ENCODE measurements at regions not wholly inside any gene's neighbourhood (a gene's known extent, or its start where the extent isn't known, plus 50 kb on each side); places are given as distances from the start of the nearest gene placed in this dataset.
"Not testable (repeated sequence)": the region's sequence is repeated elsewhere in the genome, so short reads cannot be mapped to it uniquely, and the experiment has no call there.

DNA sequence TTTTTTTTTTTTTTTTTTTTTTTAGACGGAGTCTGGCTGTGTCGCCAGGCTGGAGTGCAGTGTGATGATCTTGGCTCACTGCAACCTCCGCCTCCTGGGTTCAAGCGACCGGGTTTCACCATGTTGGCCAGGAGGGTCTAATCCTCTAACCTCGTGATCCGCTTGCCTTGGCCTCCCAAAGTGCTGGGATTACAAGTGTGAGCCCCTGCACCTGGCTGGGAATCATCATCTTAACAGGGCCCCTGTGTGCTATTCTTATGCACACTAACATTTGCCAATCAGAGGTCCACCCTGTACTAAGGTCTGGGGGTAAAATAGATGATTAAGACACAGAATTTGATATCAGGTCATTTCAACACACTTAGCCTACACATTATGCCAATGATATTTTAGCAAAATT is 278.7 kb upstream of the CHRM3 start:
- no peak for DNase-seq (ENCODE audit: low read depth)

DNA sequence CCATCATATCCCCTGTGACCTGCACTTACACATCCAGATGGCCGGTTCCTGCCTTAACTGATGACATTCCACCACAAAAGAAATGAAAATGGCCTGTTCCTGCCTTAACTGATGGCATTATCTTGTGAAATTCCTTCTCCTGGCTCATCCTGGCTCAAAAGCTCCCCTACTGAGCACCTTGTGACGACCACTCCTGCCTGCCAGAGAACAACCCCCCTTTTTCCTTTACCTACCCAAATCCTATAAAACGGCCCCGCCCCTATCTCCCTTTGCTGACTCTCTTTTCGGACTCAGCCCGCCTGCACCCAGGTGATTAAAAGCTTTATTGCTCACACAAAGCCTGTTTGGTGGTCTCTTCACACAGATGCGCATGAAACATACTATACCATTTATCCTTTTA is 279.7 kb upstream of the CHRM3 start:
- not testable (repeated sequence) for DNase-seq (ENCODE audit: low read depth)

DNA sequence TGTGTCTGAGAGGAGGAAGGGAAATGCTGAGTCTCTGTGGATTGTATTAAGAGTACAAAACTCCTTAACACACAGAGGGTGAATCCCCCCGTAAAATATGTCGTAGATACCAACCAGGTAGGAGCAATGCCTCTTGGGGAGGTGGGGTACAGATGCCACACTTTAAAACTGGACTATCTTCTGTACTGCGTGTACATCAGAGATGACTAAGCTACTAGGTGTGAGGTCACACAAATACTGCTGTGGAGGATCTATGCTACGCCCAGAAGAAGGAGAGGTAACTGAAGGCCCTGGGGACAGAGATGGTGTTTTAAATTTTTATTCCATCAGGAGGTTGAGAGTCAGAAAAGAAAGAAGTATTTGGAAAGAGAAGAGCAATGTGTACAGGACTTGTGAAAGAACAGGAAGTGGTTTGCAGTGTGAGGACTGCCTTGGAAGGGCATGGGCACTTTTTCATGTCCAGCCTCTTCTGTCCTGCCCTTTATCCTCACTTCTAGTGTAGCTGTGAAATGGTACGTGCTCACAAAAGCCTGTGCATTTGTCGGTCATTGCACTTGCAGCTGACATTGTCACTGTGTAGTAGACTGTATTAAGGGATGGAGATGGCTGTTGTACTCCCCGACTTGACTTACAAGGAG is 287.8 kb upstream of the CHRM3 start:
- no peak for DNase-seq (ENCODE audit: low read depth)

DNA sequence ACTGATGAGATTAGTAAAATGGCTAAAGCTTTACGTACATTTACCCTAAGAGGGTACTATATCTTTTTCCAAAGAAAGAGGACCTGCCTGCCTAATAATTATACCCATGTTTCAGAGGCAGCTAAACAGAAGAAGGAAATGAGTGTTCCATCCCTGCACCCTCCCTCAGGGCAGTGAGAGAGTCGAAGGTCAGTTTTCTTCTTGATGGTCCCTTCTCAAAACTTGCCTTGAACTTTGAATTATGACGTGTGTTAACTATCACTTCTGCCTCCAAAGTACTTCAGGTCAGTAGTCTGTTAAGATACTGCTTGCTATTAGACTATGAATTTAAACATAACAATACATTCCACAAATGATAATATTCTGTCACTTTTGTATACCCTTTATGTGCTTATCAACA is 294.8 kb upstream of the CHRM3 start:
- DNase-seq (ENCODE audit: low read depth), result no peak

DNA sequence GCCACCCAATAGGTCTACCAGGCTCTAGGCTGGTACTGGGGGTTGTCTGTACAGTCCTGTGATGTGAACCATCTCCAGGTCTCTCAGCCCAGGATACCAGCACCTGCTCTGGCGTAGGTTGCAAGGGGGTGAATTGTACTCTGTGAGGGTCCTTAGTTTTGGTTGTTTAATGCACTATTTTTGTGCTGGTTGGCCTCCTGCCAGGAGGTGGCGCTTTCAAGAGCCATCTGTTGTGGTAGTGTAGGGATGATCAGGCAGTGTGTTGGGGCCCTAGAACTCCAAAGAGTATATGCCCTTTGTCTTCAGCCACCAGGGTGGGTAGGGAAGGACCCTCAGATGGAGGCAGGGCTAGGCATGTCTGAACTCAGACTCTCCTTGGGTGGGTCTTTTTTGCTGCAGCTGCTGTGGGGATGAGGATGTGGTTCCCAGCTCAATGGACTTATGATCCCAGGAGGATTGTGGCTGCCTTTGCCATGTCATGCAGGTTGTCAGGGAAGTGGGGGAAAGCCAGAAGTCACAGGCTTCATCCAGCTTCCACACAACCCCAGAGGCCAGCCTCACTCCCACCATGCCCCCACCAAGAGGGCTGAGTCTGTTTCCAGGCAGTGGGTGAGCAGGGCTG is 301.8 kb upstream of the CHRM3 start:
- DNase-seq (ENCODE audit: low read depth), result no peak

DNA sequence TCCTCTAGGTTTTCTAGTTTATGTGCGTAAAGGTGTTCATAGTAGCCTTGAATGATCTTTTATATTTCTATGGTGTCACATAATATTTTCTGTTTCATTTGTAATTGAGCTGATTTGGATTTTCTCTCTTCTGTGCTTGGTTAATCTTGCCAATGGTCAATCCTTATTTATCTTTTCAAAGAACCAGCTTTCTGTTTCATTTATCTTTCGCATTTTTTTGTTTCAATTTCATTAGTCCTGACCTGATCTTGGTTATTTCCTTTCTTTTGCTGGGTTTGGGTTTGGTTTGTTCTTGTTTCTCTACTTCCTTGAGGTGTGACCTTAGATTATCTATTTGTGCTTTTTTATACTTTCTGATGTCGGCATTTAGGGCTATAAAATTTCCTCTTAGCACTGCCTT is 304.4 kb upstream of the CHRM3 start:
- not testable (repeated sequence) for DNase-seq (ENCODE audit: low read depth)

DNA sequence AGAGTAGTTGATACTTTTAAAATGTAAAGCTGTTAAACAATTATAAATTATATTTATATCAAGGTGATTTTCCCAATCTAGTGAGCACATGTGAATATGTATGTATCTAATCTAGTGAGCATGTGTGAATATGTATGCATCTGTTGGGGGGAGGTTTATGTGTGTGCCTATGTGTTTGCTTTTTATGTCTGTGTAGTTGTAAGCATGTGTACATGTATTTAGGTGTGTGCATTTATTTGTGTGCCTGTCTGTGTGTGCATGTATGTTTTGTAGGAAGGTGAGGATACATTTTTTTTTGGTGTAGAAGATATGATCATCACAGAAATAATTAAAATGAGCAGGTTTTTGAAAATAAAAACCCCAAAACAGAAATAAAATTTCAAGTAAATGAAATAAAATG is 318.9 kb upstream of the CHRM3 start:
- no peak for DNase-seq (ENCODE audit: low read depth)

DNA sequence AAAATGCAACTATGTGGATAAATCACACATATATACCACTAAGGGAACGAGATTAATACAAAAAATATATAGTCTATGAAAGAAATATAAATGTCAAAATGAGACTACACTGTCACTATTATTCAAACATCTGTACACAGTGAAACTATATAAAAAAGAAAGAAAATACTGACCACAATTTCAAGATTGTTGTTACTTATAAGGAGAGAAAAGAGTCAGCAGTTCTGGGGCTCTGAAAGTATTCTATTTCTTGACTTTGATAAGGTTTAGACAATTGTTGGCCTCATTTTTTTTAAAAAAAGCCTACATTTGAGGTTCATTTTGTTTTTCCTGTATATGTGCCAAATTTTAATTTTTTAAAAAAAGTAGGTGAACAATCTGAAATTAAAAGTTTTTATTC is 319.3 kb upstream of the CHRM3 start:
- DNase-seq (ENCODE audit: low read depth), result no peak

DNA sequence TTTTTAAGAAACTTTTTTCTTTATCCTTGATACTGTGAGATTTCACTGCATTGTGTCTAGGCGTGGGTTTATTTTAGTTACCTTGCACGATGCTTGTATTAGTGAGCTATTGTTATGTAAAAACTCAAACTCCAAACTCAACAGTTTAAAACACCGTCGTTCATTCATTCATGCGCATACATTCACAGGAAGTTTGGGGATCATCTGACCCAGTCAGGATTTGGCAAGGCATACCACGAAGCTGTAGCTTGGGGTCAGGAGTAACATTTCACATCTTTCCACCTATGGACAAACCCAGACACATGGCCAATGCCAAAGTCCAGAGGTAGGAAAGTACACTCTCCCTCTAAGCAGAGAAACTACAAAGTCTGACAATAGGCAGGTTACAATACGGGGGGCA is 324.6 kb upstream of the CHRM3 start:
- DNase-seq (ENCODE audit: low read depth), result no peak

DNA sequence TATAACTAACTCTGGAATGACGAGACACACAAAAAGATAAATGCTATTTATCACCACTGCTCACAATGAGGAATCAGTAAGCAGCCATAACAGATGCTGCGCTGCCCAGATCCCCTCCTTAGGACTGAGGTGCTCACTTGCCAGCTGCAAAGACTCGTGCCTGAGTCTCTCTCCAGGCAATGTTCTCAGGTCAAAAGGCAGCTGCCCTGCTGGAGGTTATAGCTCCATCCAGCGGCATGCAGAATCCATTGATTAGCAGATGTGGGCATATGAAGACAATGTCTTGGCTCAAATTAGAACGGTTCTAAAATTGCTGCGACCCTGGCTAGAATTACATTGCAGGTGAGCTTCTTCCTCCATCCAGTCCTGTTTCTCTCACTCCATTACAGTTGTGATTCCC is 328.2 kb upstream of the CHRM3 start:
- no peak for DNase-seq (ENCODE audit: low read depth)

DNA sequence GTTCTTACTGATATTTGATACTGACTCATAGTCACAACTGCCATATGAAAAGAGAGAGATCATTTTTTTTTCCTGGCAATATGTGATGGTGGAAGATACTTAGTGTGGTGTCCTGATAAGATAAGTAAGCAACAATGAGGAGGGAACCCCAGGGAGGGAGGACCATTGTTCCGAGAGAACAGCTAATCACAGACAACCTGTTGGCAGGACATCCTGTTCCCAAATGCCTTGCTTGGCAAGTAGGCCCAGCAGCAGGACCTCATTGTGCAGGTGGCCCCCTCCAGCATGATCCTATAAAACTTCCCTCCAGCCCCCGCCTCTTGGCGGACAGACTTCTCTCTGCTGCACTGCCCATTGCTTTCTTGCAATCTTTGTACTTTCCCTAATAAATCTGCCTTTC is 329.4 kb upstream of the CHRM3 start:
- DNase-seq (ENCODE audit: low read depth), result no peak

DNA sequence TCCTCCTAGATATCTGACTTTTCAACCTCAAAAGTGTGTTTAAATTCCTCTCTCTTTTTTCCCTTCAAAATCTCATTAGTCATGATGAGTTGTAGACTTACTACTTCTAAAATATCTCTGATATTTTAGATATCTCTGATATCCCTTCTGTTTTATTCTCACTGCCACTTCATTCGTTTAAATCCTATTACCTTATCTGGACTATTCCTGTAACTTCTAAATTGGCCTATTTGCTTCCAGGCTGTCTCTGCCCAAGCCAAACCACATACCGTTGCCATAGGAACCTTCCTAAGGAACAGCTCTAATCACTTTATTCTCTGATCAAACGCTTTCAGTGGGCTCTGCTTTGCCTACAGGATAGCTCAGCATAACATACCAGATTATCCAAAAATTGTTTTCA is 333.1 kb upstream of the CHRM3 start:
- DNase-seq (ENCODE audit: low read depth), result no peak

DNA sequence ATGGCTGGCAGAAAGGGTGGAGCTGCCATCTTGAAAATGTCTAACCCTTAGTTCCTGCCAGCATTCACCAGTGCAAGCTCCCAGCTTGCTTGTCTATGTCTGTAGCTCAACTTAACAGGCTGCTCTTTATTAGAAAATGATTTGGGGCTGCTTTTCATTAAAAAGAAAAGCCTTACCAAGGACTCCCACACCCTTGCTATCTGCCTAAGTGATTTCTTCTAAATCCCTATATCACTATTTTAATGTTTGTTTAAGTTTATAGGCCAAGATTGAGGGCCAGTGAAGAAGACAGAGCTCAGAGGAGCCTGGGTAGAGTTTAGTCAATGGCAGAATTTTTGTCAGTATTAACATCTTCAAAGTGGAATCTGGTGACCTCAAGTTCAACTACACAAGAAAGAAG is 336.8 kb upstream of the CHRM3 start:
- DNase-seq (ENCODE audit: low read depth), result no peak

DNA sequence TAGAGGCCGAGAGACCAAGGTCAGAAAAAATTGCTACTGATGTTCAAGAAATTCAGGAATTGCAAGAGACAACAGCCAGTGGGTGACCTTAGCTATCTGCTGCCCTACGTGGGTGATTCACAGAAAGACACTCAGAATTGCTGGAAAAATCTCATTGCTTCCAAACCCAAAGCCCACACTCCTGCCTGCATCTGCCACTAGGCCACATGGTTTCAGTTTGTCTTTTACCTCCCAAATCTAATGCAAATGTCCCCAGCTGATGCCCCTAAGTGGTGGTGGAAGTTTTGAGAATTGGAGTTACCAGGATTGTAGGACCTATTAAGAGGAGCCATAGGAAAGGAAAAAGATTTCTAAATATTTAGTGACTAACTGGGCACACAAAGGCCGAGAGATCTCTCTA is 341.5 kb upstream of the CHRM3 start:
- DNase-seq (ENCODE audit: low read depth), result no peak

DNA sequence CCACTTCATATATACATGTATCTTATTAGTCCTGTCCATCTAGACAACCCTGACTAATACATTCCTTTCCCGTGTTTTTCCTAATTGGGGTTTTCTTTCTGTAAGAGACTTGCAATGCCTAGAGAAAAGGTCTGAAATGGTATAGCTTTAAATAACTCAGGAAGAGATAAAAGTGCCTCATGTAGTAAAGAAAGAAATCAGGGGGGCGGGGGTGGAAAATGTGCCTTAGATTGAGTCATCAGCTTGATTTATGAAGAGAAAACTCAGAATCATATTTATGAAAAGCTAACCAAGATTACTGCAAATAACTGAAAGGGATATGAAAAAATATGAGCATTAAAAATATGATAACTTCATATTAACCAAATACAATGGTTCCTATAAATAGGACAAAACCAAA is 345.8 kb upstream of the CHRM3 start:
- DNase-seq (ENCODE audit: low read depth), result no peak

DNA sequence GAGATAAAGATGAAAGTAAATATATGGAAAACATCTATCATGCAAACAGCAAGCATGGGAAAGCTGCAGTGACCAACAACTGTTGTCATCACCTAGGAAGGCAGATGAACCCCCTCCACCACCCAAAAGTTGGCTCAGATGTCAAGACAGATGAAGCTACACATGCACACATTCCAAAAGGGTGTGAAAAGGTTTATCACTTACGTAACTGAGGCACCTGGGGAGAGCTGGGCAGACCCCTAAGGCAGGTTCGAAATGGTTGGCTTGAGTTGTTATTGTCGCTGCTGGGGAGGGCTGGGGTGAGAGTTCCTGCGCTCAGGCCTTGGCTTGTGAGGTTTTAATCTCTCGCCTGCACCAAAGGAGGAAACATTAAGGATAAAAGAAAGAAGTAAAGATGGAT is 355.1 kb upstream of the CHRM3 start:
- no peak for DNase-seq (ENCODE audit: low read depth)

DNA sequence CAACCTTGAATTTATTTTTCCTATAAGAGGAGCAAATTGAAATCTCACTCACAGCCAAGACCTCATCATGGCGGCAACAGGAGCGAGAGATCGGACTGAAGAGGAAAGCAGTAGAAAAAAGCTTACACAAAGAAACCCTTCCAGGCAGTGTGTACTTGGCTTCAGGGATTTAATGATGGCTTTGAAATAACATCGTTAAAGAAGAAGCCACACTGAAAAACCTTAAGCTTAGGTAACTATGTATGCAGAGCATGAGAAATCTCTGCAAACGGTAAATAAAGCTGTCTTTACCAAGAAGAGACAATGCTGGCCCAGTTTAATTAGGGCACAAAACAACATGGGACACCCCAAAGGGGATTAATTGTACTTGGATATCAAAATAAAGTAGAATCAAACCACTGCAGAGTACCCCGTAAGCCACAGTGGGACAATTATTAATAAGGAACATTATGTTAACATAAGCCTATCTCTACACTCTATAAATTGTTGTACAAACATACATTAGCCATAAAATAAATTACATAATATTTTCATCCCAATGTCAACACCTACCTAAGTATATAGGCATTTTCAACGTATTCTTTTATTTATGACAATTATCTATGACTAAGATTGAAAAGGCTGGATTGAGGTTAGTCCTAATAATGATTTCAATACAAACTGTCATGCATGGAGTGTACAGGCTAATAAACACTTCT is 360.2 kb upstream of the CHRM3 start:
- no peak for DNase-seq (ENCODE audit: low read depth)

DNA sequence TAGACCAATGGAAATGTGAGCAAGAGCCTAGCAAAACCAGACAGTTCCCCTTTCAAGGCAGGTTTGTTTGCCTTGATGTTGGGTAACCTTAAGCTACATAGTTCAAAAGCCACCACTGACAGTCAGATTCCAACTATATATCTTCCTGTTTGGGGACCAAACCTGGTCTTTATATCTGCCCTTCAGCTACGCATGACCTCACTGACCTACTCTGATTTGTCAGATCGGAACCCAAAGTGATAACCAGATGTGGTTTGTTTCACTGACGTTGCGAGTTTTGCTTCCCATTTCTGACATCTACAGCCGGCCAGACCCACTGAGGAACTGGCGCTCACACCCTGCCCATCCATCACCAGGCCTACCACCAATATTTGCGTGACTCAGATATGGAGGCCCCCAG is 361.1 kb upstream of the CHRM3 start:
- no peak for DNase-seq (ENCODE audit: low read depth)

DNA sequence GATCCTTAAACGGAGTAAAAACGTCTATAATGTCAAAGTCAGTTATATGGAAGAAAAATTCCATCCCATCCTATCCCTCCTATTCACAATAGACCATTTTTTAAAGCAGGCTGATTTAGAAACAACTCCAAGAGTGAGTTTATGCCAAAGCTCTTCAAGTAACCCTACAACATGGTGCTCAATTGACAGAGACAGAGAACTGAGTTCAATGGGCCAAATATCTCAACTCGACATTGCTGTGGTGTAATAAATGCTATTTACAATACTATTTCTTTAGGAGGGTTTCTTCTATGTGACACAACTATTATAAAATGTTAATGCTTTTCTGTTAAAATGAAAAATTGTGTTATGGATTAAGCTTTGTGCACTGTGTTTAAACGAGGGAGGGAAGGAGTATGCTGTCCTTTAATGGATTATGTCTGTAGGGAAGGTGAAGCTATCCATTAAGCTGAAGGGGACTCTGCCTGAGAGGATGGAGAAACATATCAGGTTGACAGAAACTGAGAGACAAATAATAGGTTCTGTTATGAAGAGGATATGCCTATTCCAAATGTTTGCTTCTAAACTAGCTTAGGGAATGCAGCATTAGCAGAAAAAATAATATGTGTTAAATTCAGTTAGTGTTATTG is 362.5 kb upstream of the CHRM3 start:
- DNase-seq (ENCODE audit: low read depth), result no peak

DNA sequence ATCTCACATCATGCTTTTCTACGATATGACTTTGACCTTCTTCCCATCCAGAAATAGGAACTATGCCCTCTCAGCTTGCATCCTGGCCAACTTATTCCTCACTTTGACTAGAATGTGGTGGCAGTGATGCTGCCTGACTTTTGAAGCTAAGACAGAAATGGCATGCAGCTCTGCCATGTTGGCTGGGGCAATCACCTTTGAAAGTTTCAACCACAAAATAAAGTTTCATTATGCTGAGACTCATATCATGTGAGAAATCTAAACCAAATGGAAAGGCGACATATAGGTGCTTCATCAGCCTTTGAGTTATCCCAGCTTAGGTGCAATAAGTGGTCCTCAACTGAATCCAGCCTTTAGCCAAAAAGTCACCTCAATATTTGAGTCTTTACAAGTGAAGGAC is 370.0 kb upstream of the CHRM3 start:
- no peak for DNase-seq (ENCODE audit: low read depth)

DNA sequence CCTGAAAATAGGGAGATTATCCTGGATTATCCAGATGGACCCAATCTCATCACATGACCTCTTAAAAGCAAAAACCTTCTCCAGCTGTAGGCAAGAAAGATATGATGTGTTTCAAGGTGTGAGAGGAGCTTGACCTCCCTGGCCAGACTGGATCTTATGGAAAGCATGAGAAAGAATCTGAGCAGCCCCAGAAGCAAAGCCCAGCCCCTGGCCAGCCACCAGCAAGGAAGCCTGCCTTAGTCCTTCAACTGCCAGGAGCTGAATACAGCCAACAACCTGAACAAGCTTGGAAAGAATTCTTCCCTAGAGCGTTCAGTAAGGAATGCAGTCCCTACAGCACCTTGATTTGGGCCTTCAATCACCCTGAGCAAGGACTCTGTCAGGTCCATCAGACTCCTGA is 375.0 kb upstream of the CHRM3 start:
- DNase-seq (ENCODE audit: low read depth), result no peak

DNA sequence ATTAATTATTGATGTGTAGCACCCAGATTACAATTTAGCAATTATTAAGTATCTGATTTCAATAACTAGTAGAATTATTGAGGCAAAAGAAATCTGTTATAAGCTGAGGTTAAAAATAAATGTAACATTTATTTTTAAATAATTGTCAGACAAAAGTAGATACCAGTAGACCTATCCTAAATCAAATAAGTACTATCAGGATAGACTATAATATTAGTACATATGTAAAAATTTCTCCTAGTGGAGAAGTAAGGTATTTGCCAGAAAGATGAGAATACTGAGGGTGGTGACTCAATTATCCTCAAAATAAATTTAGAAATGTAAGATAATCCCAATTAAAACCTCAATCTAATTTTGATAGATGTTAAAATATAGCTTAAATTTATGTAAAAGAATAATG is 377.8 kb upstream of the CHRM3 start:
- no peak for DNase-seq (ENCODE audit: low read depth)

DNA sequence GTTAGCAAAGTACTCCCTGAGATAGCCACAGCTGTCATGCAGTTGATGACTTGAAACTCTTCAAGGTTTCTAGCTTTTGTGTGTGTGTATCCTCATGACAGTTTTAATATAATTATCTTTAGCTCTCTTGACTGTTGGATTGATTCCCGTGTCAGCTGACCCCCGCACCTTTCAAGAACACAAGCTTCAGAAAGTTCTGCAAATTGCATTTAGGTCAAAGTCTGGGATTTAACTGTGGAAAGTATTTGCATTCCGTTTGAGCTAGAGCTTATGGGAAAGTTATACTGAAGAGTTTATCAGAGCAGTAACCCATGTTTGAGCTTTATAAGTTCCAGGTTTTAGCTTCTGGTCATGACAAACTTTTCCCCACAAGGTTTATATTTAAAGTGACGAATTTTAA is 380.1 kb upstream of the CHRM3 start:
- no peak for DNase-seq (ENCODE audit: low read depth)
